GM12878 (cell line): ENCODE measurements at regions not wholly inside any gene's neighbourhood (a gene's known extent, or its start where the extent isn't known, plus 50 kb on each side); places are given as distances from the start of the nearest gene placed in this dataset.
"Not testable (repeated sequence)": the region's sequence is repeated elsewhere in the genome, so short reads cannot be mapped to it uniquely, and the experiment has no call there.

Experiments
- ATAC-seq: fragments of 200-7000 bp; cut with Tn5 transposase; 3 replicates; pipeline ENCODE4 v1.9.1; 2020; ENCODE audit warnings: mild to moderate bottlenecking, moderate library complexity
- BruUV-seq: library from RNA; stranded (reverse); fragments of 400-500 nt; replicated peaks from 2 replicates; lab custom pipeline; 2021; lab: Mats Ljungman, UMichigan
- CTCF ChIA-PET: fragments of 300-600 bp; sonication (Branson Sonifier 250); formaldehyde crosslinking; extraction: SDS; loops from one replicate; lab custom pipeline; 2021; ENCODE audit warnings: inconsistent platforms; lab: Yijun Ruan, JAX
- POLR2A ChIA-PET: fragments of 350-600 bp; formaldehyde crosslinking; extraction: SDS; loops from one replicate; lab custom pipeline; 2021; ENCODE audit warnings: inconsistent platforms; lab: Charles Lee
- RAD21 ChIA-PET: fragments of 300-600 bp; sonication (Branson Sonifier 250); formaldehyde crosslinking; loops from one replicate; lab custom pipeline; 2023; ENCODE audit warnings: antibody characterized with exemption; ENCODE audit not compliant: unreplicated experiment; lab: Charles Lee
- SMC1A ChIA-PET: fragments of 300-600 bp; sonication (Branson Sonifier 250); formaldehyde crosslinking; loops from one replicate; lab custom pipeline; 2023; ENCODE audit not compliant: unreplicated experiment, uncharacterized antibody; lab: Charles Lee
- DNase-seq: peaks from one replicate; pipeline ENCODE4 v3.0.0-alpha.2; 2011; ENCODE audit warnings: low read depth, low spot score
- FAIRE-seq: peaks from 3 replicates; lab custom pipeline; 2011; peaks lifted over from hg19 to GRCh38; lab: Jason Lieb, UNC
- H2AFZ ChIP-seq: 2 replicates; pipeline ENCODE4 v1.6.0; 2011; ENCODE audit warnings: low read depth, low read length, control low read depth; ENCODE audit not compliant: control insufficient read depth
- H3K27ac ChIP-seq: 2 replicates; pipeline ENCODE4 v1.5.1; 2011; ENCODE audit warnings: control low read depth; ENCODE audit not compliant: control insufficient read depth, insufficient read depth
- H3K27me3 ChIP-seq, 2 experiments: replicated peaks in 1 of 2; 2 replicates each; pipeline versions ENCODE4 v1.6.0 to v1.6.1; 2011; ENCODE audit warnings: low read length in 1 of 2; ENCODE audit not compliant: control insufficient read depth in 2 of 2, insufficient read depth in 2 of 2
- H3K36me3 ChIP-seq, 2 experiments: 2 replicates each; pipeline ENCODE4 v1.5.1; 2011; ENCODE audit warnings: low read length in 1 of 2; ENCODE audit not compliant: control insufficient read depth in 2 of 2, insufficient read depth in 2 of 2
- H3K4me1 ChIP-seq: 2 replicates; pipeline ENCODE4 v1.6.1; 2011; ENCODE audit warnings: mild to moderate bottlenecking, low read length, moderate library complexity, mixed read lengths; ENCODE audit not compliant: control insufficient read depth, insufficient read depth
- H3K4me2 ChIP-seq: 2 replicates; pipeline ENCODE4 v1.6.0; 2011; ENCODE audit warnings: control low read depth; ENCODE audit not compliant: control insufficient read depth, insufficient read depth
- H3K4me3 ChIP-seq: fragments of 200-600 bp; sonication (generic); 2 replicates; pipeline ENCODE4 v1.5.1; 2016
- H3K79me2 ChIP-seq: 2 replicates; pipeline ENCODE4 v1.6.0; 2011; ENCODE audit warnings: low read length; ENCODE audit not compliant: control insufficient read depth, insufficient read depth
- H3K9ac ChIP-seq: 2 replicates; pipeline ENCODE4 v1.8.0; 2011; ENCODE audit warnings: low read length, control low read depth, mixed read lengths; ENCODE audit not compliant: control insufficient read depth, insufficient read depth
- H3K9me3 ChIP-seq: replicated peaks from 3 replicates; pipeline ENCODE4 v1.5.1; 2011; ENCODE audit warnings: mild to moderate bottlenecking, low read length; ENCODE audit not compliant: control insufficient read depth, insufficient read depth
- H4K20me1 ChIP-seq: 2 replicates; pipeline ENCODE4 v1.6.0; 2011; ENCODE audit not compliant: control insufficient read depth, insufficient read depth
- ESRRA ChIP-seq: IDR thresholded peaks from 2 replicates; pipeline ENCODE4 v1.6.1; 2012; ENCODE audit warnings: mild to moderate bottlenecking, low read length, improper control_type of control experiment
- MTA2 ChIP-seq: fragments of 450-650 bp; IDR thresholded peaks from 2 replicates; pipeline ENCODE4 v1.6.1; 2016; ENCODE audit warnings: low read depth, mild to moderate bottlenecking, moderate library complexity
- MTA3 ChIP-seq: IDR thresholded peaks from 2 replicates; pipeline ENCODE4 v1.6.1; 2012; ENCODE audit warnings: low read length, inconsistent platforms, borderline replicate concordance
- MYC ChIP-seq: IDR thresholded peaks from 2 replicates; pipeline ENCODE4 v1.6.1; 2011; ENCODE audit warnings: mild to moderate bottlenecking, low read length, moderate library complexity, inconsistent platforms; ENCODE audit not compliant: insufficient read depth, insufficient replicate concordance, insufficient read length, severe bottlenecking
- POLR2AphosphoS2 ChIP-seq: IDR thresholded peaks from 2 replicates; pipeline ENCODE4 v1.6.1; 2011; ENCODE audit warnings: low read depth, mild to moderate bottlenecking, low read length, improper control_type of control experiment, moderate library complexity
- SMAD5 ChIP-seq: IDR thresholded peaks from 2 replicates; pipeline ENCODE4 v1.6.1; 2016; ENCODE audit warnings: antibody characterized with exemption, low read depth
- SMC3 ChIP-seq: IDR thresholded peaks from 2 replicates; pipeline ENCODE4 v1.6.1; 2011; ENCODE audit warnings: low read length, improper control_type of control experiment, borderline replicate concordance
- TBL1XR1 ChIP-seq: IDR thresholded peaks from 2 replicates; pipeline ENCODE4 v1.6.1; 2012; ENCODE audit warnings: low read depth, low read length, improper control_type of control experiment
- WRNIP1 ChIP-seq: IDR thresholded peaks from 2 replicates; pipeline ENCODE4 v1.6.1; 2011; ENCODE audit warnings: low read depth, low read length, improper control_type of control experiment, borderline replicate concordance
- WGBS: methylation state at CpG from one replicate; pipeline ENCODE4 v1.1.6; 2016; ENCODE audit warnings: low lambda C conversion rate; ENCODE audit not compliant: insufficient replicate concordance, insufficient coverage; ENCODE audit errors: missing lambda C conversion rate; 5-methylcytosine and 5-hydroxymethylcytosine counted together
- in situ Hi-C: fragments of 300-500 bp; cut with MboI; formaldehyde crosslinking; loops from 9 replicates; pipeline ENCODE4 v1.14.3; 2018; ENCODE audit warnings: mixed read lengths
- intact Hi-C: fragments of 100-400 bp; cut with micrococcal nuclease; formaldehyde crosslinking; loops from one replicate; pipeline ENCODE4 v1.14.2; 2022; ENCODE audit not compliant: unreplicated experiment
- TF ChIP-seq, protein P1 (sequence below): IDR thresholded peaks from 2 replicates; pipeline ENCODE4 v1.6.1; 2011; ENCODE audit warnings: mild to moderate bottlenecking, low read depth, low read length, moderate library complexity; ENCODE audit not compliant: insufficient replicate concordance

DNA sequence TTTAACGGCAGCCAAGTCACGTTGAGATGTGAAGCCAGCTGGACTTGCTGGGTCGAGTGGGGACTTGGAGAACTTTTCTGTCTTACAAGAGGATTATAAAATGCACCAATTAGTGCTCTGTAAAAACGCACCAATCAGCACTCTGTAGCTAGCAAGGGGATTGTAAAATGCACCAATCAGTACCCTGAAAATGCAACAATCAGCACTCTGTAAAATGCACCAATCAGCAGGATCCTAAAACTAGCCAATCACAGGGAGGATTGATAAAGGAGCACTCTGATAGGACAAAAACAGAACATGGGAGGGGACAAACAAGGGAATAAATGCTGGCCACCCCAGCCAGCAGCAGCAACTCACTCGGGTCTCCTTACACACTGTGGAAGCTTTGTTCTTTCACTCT is 337.6 kb upstream of the SLITRK5 start:
- ATAC-seq, result no peak
- SMC1A ChIA-PET, result no interaction called here
- no peak overlapping the region for H3K27ac ChIP-seq
- no peak overlapping the region for H2AFZ ChIP-seq
- no peak for DNase-seq
- H3K4me1 ChIP-seq, result no peaks in the 10 kb centered on the region
- FAIRE-seq, result no peak
- no peak overlapping the region for H3K9ac ChIP-seq
- RAD21 ChIA-PET, result no interaction called here
- H4K20me1 ChIP-seq, result no peaks in the 10 kb centered on the region
- no peak overlapping the region for H3K4me2 ChIP-seq
- POLR2A ChIA-PET, result no interaction called here
- in situ Hi-C loops (no loop called here), intact Hi-C loops (loop anchor here (1.0 kb wide), 1 partner anchor 17 kb away; no protein-coding TSS in a partner anchor)
- BruUV-seq, result no TSS peak
- CTCF ChIA-PET, result no interaction called here
- H3K4me3 ChIP-seq, result no peak overlapping the region
- H3K27me3 ChIP-seq, result no peaks in the 10 kb centered on the region
- no peaks in the 10 kb centered on the region for H3K36me3 ChIP-seq
- WGBS, result 24% methylated on average over 5 of the region's 5 CpGs
- TF ChIP-seq SMAD5, result no peak
- no peak for TF ChIP-seq MTA2
- H3K79me2 ChIP-seq, result no peaks in the 10 kb centered on the region
- H3K9me3 ChIP-seq, result no peaks in the 10 kb centered on the region

DNA sequence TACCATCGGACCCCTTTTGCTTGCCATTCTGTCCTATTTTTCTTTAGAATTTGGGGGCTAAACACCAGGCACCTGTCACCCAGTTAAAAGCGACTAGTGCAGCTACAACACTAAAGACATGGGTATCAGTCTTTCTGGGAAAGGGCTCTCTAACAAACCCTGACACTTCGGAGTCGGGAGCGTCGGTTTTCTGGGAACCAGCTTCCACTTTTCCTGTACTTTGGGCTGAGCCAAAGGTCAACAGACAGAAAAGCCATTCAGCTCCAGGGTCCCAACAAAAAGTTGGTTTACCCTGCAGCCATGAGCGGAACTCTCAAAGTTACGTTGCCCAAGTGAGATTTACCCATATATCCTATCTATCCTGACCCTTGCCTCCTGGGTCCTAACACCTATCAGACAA is 337.0 kb upstream of the SLITRK5 start:
- Histone ChIP-seq H3K9ac (no peak overlapping the region), H3K4me3 (no peak overlapping the region), H4K20me1 (no peaks in the 10 kb centered on the region), H3K27ac (no peak overlapping the region), H2AFZ (no peak overlapping the region), H3K4me1 (no peaks in the 10 kb centered on the region), H3K79me2 (no peaks in the 10 kb centered on the region), H3K36me3 (no peaks in the 10 kb centered on the region), H3K27me3 (no peaks in the 10 kb centered on the region), H3K9me3 (no peaks in the 10 kb centered on the region), H3K4me2 (no peak overlapping the region)
- DNase-seq (no peak), ATAC-seq (no peak), FAIRE-seq (no peak)
- CTCF ChIA-PET, result no interaction called here
- SMC1A ChIA-PET, result no interaction called here
- POLR2A ChIA-PET, result no interaction called here
- no TSS peak for BruUV-seq
- in situ Hi-C loops (no loop called here), intact Hi-C loops (no loop called here)
- WGBS, result 42% methylated on average over 8 of the region's 8 CpGs
- TF ChIP-seq, protein P1, sequence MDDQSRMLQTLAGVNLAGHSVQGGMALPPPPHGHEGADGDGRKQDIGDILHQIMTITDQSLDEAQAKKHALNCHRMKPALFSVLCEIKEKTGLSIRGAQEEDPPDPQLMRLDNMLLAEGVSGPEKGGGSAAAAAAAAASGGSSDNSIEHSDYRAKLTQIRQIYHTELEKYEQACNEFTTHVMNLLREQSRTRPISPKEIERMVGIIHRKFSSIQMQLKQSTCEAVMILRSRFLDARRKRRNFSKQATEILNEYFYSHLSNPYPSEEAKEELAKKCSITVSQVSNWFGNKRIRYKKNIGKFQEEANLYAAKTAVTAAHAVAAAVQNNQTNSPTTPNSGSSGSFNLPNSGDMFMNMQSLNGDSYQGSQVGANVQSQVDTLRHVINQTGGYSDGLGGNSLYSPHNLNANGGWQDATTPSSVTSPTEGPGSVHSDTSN, result no peak
- TF ChIP-seq ESRRA (no peak), MYC (no peak), MTA3 (no peak), SMC3 (no peak), POLR2AphosphoS2 (no peak), TBL1XR1 (no peak), WRNIP1 (no peak)
- RAD21 ChIA-PET, result no interaction called here

DNA sequence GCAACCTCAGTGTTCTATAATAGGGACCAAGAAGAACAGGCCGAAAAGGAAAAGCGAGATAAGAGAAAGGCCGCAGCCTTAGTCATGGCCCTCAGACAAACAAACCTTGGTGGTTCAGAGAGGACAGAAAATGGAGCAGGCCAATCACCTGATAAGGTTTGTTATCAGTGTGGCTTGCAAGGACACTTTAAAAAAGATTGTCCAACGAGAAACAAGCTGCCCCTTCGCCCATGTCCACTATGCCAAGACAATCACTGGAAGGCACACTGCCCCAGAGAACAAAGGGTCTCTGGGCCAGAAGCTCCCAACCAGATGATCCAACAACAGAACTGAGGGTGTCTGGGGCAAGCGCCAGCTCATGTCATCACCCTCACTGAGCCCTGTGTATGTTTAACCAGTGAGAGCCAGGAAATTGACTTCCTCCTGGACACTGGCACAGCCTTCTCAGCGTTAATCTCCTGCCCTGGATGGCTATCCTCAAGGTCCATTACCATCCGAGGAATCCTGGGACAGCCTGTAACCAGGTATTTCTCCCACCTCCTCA is 334.8 kb upstream of the SLITRK5 start:
- H3K9me3 ChIP-seq, H3K79me2 ChIP-seq, H3K4me3 ChIP-seq, BruUV-seq, H3K4me1 ChIP-seq, ATAC-seq, H3K4me2 ChIP-seq, POLR2A ChIA-PET, SMC1A ChIA-PET, H3K9ac ChIP-seq, H3K27ac ChIP-seq, FAIRE-seq, H2AFZ ChIP-seq, intact Hi-C loops, DNase-seq, H4K20me1 ChIP-seq, RAD21 ChIA-PET, in situ Hi-C loops, H3K36me3 ChIP-seq, CTCF ChIA-PET, H3K27me3 ChIP-seq: not testable (repeated sequence)
- 19% methylated on average over 8 of the region's 8 CpGs for WGBS
